GM18502 (cell line): ENCODE measurements at regions not wholly inside any gene's neighbourhood (a gene's known extent, or its start where the extent isn't known, plus 50 kb on each side); places are given as distances from the start of the nearest gene placed in this dataset.

Experiments used
- ATAC-seq: cut with Tn5 transposase; IDR thresholded peaks from one replicate; pipeline ENCODE4 v1.9.1; 2021; ENCODE audit warnings: mild to moderate bottlenecking; ENCODE audit not compliant: unreplicated experiment, poor library complexity

DNA sequence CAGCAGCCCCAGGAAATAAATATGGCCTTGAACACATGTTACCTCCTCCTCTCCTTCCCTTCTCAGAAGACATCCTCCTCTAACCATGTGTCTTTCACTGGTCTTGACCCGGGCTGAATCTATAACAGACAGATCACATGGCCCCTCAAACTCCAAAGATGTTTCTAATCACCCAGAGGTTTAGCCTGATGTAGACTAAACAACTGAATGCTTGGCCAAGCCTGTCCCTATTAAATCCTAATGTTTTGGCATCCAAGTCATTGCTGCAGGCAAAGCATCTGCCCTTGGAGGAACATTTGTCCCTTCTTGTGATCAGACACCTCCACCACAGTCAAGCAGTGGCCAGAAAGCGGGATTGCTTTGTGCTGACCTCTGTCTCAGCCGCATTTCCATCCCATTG is 65.5 kb downstream of the ANKRD60 start:
- ATAC-seq, result no peak

DNA sequence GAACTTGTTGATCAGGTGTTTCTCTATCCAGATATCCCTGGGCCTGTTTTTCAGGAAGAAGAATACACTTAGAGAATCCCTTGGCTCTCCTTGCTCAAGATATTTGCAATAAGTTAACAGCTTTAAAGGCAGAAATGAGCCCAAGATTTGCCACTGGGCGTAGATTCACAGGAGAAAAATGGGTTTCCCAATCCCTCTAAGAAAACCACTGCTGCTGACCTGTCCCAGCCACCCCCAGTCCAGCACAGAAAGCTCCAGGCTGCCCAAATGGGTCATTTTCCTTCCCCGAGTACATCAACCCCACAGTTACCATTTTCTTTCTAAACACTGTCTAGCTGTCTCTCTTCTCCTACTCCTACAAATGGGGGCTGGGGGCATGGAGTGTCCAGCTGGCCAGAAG is 67.3 kb downstream of the ANKRD60 start:
- ATAC-seq, result no peak

DNA sequence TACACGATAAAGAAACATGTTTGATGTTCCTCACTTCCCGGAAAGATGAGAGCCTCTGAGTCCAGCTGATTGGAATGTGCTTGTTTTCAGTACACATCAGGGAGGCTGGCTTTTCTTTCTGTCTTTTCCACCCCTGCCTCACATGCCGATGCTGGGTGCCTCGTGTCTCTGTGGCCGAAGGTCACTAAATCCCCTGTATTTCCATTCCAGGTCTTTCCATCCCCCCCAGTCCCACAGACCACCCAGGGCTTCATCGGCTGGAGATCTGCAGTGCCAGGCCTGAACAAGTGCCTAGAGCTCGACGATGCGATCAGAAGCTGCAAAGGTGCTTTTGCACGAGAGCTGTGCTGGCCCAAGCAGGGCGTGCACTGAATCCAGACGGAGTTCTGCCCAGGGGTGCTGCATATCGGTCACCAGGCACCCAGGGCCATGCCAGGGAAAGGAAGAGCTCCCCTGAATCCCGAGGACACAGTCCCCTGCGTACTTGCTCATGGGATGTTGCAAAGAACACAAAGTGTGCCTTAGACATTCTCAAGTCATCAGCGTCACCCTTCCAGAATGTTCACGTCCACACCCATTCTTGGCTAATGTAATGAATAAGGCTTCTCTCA is 67.9 kb downstream of the ANKRD60 start:
- no peak for ATAC-seq

DNA sequence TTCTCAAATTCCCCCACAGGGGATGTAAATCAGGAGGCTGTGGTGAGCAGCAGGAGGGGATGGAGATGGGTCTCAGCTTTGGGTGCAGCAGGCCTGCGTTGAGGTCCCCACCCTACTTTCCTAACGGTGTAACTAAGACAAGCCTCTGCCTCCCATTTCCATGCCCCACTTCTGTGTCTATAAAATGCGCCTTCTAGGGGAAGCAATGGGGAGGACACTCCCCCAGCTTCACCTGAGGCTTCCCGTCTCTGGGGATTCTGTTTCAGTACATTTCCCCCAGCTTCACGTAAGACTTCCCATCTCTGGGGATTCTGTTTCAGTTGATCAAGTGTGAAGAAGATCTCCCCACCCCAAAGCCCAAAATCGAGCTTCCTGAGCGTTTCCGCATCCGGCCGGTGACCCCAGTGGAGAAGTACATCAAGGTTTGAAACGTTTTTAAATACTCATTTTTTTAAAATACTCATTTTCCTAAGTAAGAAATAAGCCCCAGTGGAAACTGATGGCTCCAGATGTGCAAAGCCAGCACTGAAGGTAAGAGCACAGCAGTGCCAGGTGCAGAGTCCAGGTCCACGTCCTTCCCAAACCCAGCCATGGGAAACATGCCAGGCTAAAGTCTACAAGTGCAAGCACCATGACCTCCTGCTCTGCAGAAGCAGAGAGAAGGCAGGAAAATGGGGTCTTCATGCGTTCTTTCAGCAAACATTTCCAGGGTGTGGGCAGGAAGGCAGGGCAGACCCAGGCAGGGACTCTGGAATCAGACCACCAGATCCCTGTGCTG is 73.1 kb downstream of the ANKRD60 start:
- ATAC-seq, result no peak

DNA sequence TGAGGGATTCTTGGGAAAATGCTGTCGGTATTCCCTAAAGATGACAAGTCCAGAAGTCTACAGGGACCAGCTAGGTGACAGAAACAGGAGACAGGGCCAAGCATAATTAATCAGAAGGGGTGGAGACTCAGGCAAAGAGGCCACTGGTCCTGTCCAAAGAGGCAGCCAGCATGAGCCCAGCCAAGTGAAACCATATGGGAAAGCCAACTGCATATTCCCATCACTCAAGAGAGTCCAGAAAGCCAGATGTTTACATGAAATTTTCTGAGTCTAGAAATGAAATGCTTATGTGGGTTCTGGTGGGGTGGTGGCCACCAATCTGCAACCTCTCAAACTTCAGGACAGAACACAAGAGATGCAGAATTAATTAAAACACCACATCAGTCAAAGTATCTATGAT is 74.3 kb downstream of the ANKRD60 start:
- no peak for ATAC-seq

DNA sequence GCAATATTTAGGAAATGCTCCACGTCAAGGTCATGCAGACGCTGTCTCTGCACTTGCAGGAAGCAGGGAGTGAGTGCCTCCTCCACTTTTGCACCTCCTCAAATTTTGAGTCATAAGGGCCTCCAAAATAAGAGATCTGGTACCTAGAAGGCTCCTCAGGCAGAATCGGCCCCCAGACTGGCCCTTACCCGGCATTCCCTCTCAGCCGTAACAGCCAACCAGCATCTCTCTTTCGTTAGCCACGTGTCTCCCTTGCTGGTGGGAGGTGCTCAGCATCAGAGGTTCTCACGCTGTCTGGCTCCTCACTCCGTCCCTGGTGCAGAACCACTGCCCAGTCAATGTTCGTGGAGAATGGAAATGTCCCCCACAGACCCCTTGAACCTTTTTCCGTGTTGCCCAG is 75.3 kb downstream of the ANKRD60 start:
- ATAC-seq, result no peak

DNA sequence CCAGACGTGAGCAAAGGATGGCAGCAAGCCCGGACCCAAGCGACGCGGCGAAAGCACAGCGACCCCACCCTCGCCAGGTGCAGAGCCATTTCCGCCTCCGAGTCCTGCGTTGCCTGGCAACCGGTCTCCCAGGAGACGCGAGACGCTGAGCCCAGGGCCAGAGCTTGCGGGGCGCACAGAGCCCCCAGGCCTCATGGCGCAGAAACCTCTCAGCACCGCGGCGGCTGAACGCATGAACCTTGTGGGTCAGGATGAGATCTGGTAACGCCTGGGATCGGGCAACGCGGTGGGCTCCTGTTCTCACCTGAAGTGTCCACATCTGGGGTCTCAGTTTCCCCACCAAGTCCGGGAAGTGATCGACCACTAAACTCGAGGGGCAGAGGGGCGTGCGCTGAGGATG is 77.7 kb downstream of the ANKRD60 start:
- no peak for ATAC-seq

DNA sequence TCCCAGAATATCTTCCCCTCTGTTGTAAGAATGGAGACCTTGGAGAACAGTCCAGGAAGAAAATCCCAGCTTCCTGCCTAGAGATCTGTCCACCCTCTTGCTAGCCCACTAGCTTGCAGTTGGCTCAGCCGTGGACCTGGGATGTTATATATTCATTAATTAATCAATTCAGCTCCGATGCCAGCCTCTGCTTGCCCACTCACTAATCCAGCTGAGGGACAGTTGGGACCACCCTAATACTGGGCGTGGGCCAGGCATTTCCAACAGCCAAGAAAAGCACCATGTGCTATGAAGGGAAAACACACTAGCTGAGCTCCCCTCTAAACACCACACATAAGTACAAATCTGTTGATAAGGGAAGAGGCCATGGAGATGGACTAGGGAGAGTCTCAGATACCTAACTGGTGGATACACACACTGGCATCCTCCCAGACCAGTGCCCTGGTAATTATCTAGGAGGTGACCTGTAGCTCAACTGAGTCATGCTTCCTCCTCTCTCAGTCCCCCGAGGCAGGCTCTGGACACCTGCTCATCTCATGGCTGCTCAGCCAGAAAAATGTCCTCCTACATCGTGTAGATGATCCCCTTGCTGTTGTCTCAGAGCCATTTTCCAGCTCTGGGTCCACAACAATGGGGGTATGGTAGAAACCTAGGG is 78.9 kb downstream of the ANKRD60 start:
- ATAC-seq, result no peak

DNA sequence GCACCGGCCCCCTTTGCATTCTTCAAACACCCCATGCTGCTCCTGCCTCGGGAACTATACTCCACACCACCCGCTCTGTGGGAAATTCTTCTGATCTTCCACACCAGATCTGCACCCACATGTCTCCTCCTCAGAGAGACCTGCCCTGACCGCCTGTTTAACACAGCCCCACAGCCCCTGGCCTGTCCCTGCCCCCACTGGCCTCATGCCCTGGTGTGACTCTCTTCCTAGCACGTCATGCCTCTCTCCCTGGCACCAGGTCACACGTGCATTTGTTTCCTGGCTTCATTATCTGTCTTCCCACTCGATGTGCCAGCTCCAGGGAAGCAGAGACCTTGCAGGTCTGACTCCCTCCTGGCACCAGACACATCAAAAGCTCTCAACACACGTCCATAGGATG is 79.6 kb downstream of the ANKRD60 start:
- ATAC-seq, result no peak

DNA sequence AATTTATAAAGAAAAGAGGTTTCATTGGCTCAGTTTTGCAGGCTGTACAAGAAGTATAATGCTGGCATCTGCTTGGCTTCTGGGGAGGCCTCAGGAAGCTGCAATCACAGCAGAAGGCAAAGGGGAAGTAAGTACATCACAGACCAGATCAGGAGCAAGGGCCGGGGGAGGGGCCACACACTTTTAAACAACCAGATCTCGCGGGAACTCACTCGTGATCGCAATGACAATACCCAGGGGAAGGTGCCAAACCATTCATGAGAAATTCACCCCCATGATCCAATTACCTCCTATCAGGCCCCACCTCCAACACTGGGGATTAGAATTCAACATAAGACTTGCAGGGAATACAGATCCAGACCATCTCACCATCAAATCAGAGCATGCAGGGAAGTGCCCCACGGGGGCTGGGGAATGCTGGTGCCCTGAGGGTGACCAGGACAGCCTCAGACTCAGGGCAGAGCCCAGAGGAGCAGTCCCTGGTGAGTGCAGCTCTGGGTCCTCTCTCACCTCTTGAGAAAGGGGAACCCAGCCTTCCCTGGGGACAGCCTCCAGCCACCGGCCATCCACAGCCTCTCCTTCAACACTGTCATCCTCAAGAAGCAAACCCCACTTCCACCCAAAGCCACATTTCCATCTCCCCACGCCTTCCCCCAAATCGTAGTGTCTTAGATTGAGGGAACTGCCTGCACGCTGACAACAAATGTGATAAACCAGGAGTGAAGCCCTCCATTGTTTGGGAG is 80.7 kb downstream of the ANKRD60 start:
- ATAC-seq, result no peak

DNA sequence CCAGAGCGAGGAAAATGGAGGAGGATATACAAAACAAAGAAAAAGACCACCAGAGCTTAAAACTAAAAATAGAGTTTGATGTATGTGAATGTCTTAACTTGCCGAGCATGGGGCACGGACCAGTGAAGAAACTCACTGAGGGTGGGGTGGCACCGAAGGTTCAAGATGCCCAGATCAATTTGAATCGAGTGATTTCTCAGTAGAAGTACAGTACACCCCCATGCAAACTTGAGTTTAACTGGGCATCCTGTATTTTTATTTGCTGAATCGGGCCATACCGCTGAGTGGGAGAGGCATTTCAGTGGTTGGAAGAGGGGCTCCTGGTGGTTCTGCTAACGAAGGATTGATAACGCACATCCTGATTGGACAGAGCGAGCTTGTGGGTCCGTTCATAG is 81.7 kb downstream of the ANKRD60 start:
- no peak for ATAC-seq

DNA sequence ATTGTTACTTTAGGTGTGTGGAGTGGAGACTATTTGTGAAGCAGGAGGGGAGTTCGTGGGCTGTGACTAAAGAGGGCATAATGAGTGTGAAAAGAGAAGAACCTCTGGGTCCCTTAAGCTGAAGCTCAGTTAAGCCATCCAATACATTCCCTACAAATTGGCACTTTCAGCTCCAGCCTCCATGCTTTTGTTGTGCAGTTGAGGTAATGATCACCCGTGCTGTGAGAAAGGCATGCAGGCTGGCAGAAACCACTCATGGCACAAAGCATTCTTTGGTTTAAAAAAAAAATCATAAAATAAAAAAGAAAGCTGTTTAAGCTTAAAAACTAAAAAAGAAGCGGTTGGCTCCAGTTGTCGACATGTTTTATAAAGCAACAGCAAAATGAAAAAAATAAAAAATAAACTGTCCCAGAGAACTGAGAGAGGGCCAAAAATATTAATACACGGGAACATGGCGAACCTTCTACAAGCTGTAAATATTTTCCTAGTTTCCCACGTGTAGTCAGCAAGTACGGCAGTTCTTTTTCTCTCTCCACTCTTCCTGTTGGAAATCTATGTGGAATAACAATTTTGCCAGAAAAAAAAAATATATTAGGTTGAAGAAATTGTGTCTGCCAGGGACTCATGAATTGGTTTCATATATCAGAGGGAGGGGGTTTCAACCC is 82.2 kb downstream of the ANKRD60 start:
- ATAC-seq, result no peak

DNA sequence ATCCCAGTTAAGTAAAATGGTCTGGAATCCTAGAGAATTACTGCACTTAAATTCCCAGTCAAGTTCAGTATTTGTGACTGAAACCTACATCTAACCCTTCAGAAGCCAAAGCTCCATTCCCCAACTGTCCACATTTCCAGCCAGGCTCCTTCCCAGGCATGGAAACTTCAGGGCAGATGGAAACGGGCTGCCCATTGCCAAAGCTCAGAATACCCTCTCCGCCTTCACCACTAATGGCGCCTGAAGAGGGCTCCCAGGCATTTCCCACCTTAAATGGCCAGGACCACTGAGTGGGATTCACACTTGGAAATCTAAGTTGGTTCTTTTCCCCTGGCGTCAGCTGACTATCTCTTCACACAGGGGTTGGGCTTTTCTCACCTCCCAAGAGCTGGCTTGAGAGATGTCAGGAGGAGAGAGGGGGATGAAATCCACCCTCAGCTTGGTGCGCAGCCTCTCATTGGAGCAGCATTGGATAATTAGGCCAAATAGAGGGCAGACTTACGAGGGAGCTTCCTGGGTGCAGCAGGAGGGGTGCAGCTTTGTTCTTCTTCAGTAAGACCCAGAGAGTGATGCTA is 82.9 kb downstream of the ANKRD60 start:
- ATAC-seq, result no peak

DNA sequence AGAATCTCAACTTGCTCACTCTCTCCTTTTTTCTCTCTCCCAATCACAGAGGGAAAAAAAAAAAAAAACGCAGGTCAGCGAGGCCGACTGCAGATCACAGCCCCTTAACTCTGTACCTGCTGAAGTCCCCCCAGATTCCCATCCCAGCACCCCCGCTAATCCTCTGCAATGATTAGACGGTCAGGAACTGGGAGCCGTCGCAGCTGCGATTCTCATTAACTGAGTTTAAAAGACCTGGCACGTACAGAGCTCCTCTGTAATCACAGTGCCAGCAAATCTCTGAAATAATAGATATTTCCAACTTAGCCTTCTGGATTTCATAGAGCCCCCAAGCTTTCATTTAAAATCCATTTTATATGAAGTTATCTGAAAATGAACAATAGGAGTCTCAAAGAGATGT is 84.4 kb downstream of the ANKRD60 start:
- ATAC-seq, result no peak

DNA sequence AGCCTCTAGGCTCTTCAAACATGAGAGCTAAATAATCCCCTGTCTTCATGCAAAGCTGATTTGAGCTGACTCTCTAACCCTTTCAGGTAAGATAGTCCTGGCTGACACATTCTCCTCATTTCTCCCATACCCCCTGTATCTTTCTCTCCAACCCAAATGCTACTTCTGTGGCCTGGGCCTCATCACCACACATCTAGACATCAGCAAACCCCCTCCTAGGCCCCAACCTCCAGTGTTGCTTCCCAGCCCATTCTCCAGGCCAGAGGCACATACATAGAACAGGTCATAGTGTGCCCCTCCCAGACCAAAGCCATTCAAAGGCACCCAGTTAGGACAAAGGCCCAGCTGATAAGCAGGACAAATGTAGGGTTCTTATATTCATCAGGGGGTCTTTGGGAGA is 84.9 kb downstream of the ANKRD60 start:
- no peak for ATAC-seq

DNA sequence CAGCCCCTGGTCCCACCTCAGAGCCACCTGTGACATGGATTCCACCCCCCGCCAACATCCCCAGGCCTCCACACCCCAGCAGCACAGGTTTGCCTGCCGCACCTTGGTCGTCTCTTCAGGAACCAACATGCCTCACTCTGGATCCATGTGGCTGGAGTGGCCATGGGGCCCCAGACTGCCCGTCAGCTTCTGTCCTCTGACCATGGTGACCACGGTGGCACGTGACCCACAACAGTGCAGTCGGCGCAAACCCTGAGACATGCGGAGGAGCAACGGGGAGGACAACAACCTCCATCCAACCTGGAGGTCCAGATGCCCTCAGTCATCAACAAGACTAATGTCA is 85.6 kb downstream of the ANKRD60 start:
- no peak for ATAC-seq

DNA sequence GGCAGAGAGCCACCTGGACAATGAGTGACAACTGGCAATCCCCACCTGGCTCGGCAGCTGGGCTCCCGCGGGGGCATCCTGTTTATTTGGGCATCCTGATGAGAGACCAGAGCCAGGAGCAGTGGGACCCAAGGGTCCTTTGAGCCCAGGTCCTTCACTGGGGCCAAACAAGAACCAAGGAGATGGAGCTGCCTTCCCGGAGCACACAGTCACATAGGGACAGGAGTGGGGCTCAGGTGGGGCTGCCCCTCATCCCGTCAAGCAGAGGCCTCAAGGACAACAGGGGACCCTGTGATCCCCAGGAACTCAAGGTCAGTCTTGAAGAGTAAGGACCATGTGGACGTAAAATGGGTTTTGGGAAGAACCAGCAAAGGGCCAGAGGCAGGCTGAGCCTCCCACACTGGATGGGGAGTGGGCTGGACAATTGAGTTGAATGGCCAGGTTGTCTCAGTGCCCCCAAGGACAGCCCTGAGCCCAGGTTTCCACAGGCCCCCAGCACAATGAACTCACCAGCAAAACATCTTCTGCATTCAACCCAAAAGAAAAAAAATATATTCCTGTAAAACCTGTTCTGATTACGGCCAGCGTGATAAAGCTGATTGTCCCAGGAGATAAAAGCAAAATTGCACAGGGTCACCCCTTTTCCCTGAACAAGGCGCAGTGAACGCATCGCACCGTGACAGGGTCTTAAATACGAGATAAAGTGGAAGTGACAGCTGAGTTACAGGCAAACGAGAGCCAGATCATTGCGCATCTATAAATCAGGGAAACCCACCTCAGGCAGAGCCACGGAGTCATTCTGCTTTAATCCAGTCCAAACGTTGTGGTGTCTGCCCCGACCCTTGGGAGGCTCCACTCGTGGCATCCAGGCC is 86.2 kb downstream of the ANKRD60 start:
- ATAC-seq, result no peak

DNA sequence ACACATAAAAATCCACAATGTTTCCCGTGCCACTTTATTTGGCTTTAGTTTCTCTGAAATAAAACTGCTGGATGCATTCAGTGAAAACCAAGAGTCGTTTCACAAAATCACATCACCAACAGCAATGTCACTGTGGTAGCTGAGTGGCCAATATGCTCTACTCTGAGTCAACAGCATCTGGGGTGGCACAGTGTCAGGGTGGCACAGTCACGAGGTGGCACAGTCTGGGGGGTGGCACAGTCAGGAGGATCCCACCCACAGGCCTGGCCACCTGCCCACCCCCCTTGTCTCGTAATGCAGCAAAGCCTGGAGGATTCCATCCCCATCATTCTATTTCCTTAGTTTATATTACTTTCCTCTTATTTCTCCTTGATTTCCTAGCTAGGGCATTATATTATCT is 87.0 kb downstream of the ANKRD60 start:
- ATAC-seq, result no peak

DNA sequence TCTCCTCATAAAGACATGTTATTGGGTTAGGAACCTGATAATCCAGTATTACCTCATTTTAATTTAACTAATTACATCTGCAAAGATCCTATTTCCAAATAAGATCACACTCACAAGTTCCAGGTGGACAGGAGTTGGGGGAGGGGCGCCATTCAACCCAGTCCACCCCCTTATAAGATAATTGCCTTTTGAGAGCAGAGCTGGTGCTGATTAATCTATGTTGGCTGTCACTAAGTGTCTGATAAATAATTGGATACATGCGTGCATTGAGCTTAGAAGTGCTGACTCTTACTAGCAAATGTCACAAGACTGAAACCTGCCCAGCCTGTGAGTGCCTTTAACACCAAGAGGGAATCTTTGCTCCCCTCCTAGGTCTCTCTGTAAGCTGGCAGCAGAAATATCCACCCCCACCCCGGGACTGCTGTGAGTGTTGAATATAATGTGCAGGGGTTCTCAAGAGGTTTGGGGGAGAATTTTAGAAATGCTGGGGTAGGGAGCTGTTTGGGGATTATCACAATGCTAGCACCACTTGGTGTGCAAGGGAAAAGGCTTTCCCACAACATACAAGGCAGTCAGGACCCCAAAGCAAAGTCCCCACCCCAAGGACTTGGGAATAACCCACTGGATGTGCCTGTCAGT is 87.5 kb downstream of the ANKRD60 start:
- ATAC-seq, result no peak
